ENCODE measurements at regions not wholly inside any gene's neighbourhood (a gene's known extent, or its start where the extent isn't known, plus 50 kb on each side); places are given as distances from the start of the nearest gene placed in this dataset.
"Not testable (repeated sequence)": the region's sequence is repeated elsewhere in the genome, so short reads cannot be mapped to it uniquely, and the experiment has no call there.

- DNase-seq (ENCODE audit: low spot score): no peak
- Mint-ChIP-seq H3K36me3 (ENCODE audit: low read depth) (no peaks in the 10 kb centered on the region), H3K4me3 (no peak overlapping the region), H3K27ac (no peak overlapping the region), H3K27me3 (ENCODE audit: low read depth) (no peaks in the 10 kb centered on the region), H3K9me3 (peaks cover 20% of the 10 kb centered on the region), H3K4me1 (ENCODE audit: low read depth) (no peaks in the 10 kb centered on the region)
Observed at GRCh38 chr7:9031386-9031785, 598.0 kb downstream of the NXPH1 start.

GRCh38 chr7:9036080-9036479 is 602.7 kb downstream of the NXPH1 start:
- H3K36me3 Mint-ChIP-seq (ENCODE audit: low read depth): no peaks in the 10 kb centered on the region
- H3K9me3 Mint-ChIP-seq: peaks cover 3% of the 10 kb centered on the region
- H3K4me1 Mint-ChIP-seq (ENCODE audit: low read depth): no peaks in the 10 kb centered on the region

GRCh38 chr7:9071160-9071762 is 637.9 kb downstream of the NXPH1 start:
- no peak overlapping the region for H3K4me3 Mint-ChIP-seq
- H3K36me3 Mint-ChIP-seq (ENCODE audit: low read depth): no peaks in the 10 kb centered on the region
- no peaks in the 10 kb centered on the region for H3K27me3 Mint-ChIP-seq (ENCODE audit: low read depth)
- peaks cover 20% of the 10 kb centered on the region for H3K9me3 Mint-ChIP-seq
- DNase-seq (ENCODE audit: low spot score): no peak
- no peaks in the 10 kb centered on the region for H3K4me1 Mint-ChIP-seq (ENCODE audit: low read depth)
- no peak overlapping the region for H3K27ac Mint-ChIP-seq

More at GRCh38 chr7:9036080-9036479, 602.7 kb downstream of the NXPH1 start:
- no peak overlapping the region for H3K4me3 Mint-ChIP-seq
- no peak overlapping the region for H3K27ac Mint-ChIP-seq
- no peak for DNase-seq (ENCODE audit: low spot score)
- H3K27me3 Mint-ChIP-seq (ENCODE audit: low read depth): no peaks in the 10 kb centered on the region

- H3K36me3 Mint-ChIP-seq (ENCODE audit: low read depth); H3K4me1 Mint-ChIP-seq (ENCODE audit: low read depth); H3K4me3 Mint-ChIP-seq; DNase-seq (ENCODE audit: low spot score); H3K27me3 Mint-ChIP-seq (ENCODE audit: low read depth); H3K27ac Mint-ChIP-seq: not testable (repeated sequence)
- H3K9me3 Mint-ChIP-seq: peaks cover 18% of the 10 kb centered on the region
Observed at GRCh38 chr7:9075774-9076173, 642.4 kb downstream of the NXPH1 start.

- H3K4me1 Mint-ChIP-seq (ENCODE audit: low read depth): no peaks in the 10 kb centered on the region
- H3K4me3 Mint-ChIP-seq: no peak overlapping the region
- no peak overlapping the region for H3K27ac Mint-ChIP-seq
- peaks cover 15% of the 10 kb centered on the region for H3K9me3 Mint-ChIP-seq
- no peak for DNase-seq (ENCODE audit: low spot score)
- no peaks in the 10 kb centered on the region for H3K27me3 Mint-ChIP-seq (ENCODE audit: low read depth)
- H3K36me3 Mint-ChIP-seq (ENCODE audit: low read depth): no peaks in the 10 kb centered on the region
Observed at GRCh38 chr7:9082203-9082602, 648.8 kb downstream of the NXPH1 start.

GRCh38 chr7:9083837-9084236 is 650.4 kb downstream of the NXPH1 start:
- peaks cover 15% of the 10 kb centered on the region for H3K9me3 Mint-ChIP-seq
- DNase-seq (ENCODE audit: low spot score): no peak
- H3K4me3 Mint-ChIP-seq: no peak overlapping the region
- no peaks in the 10 kb centered on the region for H3K4me1 Mint-ChIP-seq (ENCODE audit: low read depth)
- no peaks in the 10 kb centered on the region for H3K27me3 Mint-ChIP-seq (ENCODE audit: low read depth)
- H3K27ac Mint-ChIP-seq: no peak overlapping the region
- H3K36me3 Mint-ChIP-seq (ENCODE audit: low read depth): no peaks in the 10 kb centered on the region

- H3K36me3 Mint-ChIP-seq (ENCODE audit: low read depth): no peaks in the 10 kb centered on the region
- no peaks in the 10 kb centered on the region for H3K4me1 Mint-ChIP-seq (ENCODE audit: low read depth)
- H3K4me3 Mint-ChIP-seq: no peak overlapping the region
- H3K27me3 Mint-ChIP-seq (ENCODE audit: low read depth): no peaks in the 10 kb centered on the region
- DNase-seq (ENCODE audit: low spot score): no peak
- peaks cover 28% of the 10 kb centered on the region for H3K9me3 Mint-ChIP-seq
- no peak overlapping the region for H3K27ac Mint-ChIP-seq
Observed at GRCh38 chr7:9091282-9091681, 657.9 kb downstream of the NXPH1 start.

GRCh38 chr7:9097565-9098060 is 664.2 kb downstream of the NXPH1 start:
- DNase-seq (ENCODE audit: low spot score): no peak
- no peak overlapping the region for H3K27ac Mint-ChIP-seq
- H3K36me3 Mint-ChIP-seq (ENCODE audit: low read depth): no peaks in the 10 kb centered on the region
- peaks cover 32% of the 10 kb centered on the region for H3K9me3 Mint-ChIP-seq
- no peak overlapping the region for H3K4me3 Mint-ChIP-seq
- no peaks in the 10 kb centered on the region for H3K4me1 Mint-ChIP-seq (ENCODE audit: low read depth)
- no peaks in the 10 kb centered on the region for H3K27me3 Mint-ChIP-seq (ENCODE audit: low read depth)

GRCh38 chr7:9100289-9100688 is 666.9 kb downstream of the NXPH1 start:
- Mint-ChIP-seq H3K4me1 (ENCODE audit: low read depth) (no peaks in the 10 kb centered on the region), H3K9me3 (peaks cover 14% of the 10 kb centered on the region), H3K36me3 (ENCODE audit: low read depth) (no peaks in the 10 kb centered on the region), H3K4me3 (no peak overlapping the region), H3K27ac (no peak overlapping the region), H3K27me3 (ENCODE audit: low read depth) (no peaks in the 10 kb centered on the region)
- DNase-seq (ENCODE audit: low spot score): no peak

- no peak for DNase-seq (ENCODE audit: low spot score)
- Mint-ChIP-seq H3K36me3 (ENCODE audit: low read depth) (no peaks in the 10 kb centered on the region), H3K4me3 (no peak overlapping the region), H3K27me3 (ENCODE audit: low read depth) (no peaks in the 10 kb centered on the region), H3K4me1 (ENCODE audit: low read depth) (no peaks in the 10 kb centered on the region), H3K9me3 (peaks cover 19% of the 10 kb centered on the region), H3K27ac (no peak overlapping the region)
Observed at GRCh38 chr7:9102846-9103245, 669.4 kb downstream of the NXPH1 start.

GRCh38 chr7:9106747-9107146 is 673.3 kb downstream of the NXPH1 start:
- Mint-ChIP-seq H3K36me3 (ENCODE audit: low read depth) (no peaks in the 10 kb centered on the region), H3K4me3 (no peak overlapping the region), H3K27ac (no peak overlapping the region), H3K4me1 (ENCODE audit: low read depth) (no peaks in the 10 kb centered on the region), H3K9me3 (peaks cover 39% of the 10 kb centered on the region), H3K27me3 (ENCODE audit: low read depth) (no peaks in the 10 kb centered on the region)
- DNase-seq (ENCODE audit: low spot score): no peak

- Mint-ChIP-seq H3K4me1 (ENCODE audit: low read depth) (no peaks in the 10 kb centered on the region), H3K4me3 (no peak overlapping the region), H3K36me3 (ENCODE audit: low read depth) (no peaks in the 10 kb centered on the region), H3K27me3 (ENCODE audit: low read depth) (no peaks in the 10 kb centered on the region), H3K27ac (no peak overlapping the region), H3K9me3 (peaks cover 28% of the 10 kb centered on the region)
- no peak for DNase-seq (ENCODE audit: low spot score)
Observed at GRCh38 chr7:9120331-9120730, 686.9 kb downstream of the NXPH1 start.

- Mint-ChIP-seq H3K27me3 (ENCODE audit: low read depth) (no peaks in the 10 kb centered on the region), H3K27ac (no peak overlapping the region), H3K4me1 (ENCODE audit: low read depth) (no peaks in the 10 kb centered on the region), H3K9me3 (peaks cover 27% of the 10 kb centered on the region), H3K4me3 (no peak overlapping the region), H3K36me3 (ENCODE audit: low read depth) (no peaks in the 10 kb centered on the region)
- DNase-seq (ENCODE audit: low spot score): no peak
Observed at GRCh38 chr7:9124320-9124719, 690.9 kb downstream of the NXPH1 start.

GRCh38 chr7:9125246-9125645 is 691.8 kb downstream of the NXPH1 start:
- Mint-ChIP-seq H3K4me3 (no peak overlapping the region), H3K27me3 (ENCODE audit: low read depth) (no peaks in the 10 kb centered on the region), H3K27ac (no peak overlapping the region), H3K4me1 (ENCODE audit: low read depth) (no peaks in the 10 kb centered on the region), H3K36me3 (ENCODE audit: low read depth) (no peaks in the 10 kb centered on the region), H3K9me3 (peaks cover 29% of the 10 kb centered on the region)
- DNase-seq (ENCODE audit: low spot score): no peak

GRCh38 chr7:9127901-9128300 is 694.5 kb downstream of the NXPH1 start:
- Mint-ChIP-seq H3K4me1 (ENCODE audit: low read depth) (no peaks in the 10 kb centered on the region), H3K27ac (no peak overlapping the region), H3K4me3 (no peak overlapping the region), H3K9me3 (peaks cover 33% of the 10 kb centered on the region), H3K27me3 (ENCODE audit: low read depth) (no peaks in the 10 kb centered on the region), H3K36me3 (ENCODE audit: low read depth) (no peaks in the 10 kb centered on the region)
- DNase-seq (ENCODE audit: low spot score): no peak

All from T-helper 2 cell treated with Interferon-gamma antibody and Interleukin-4, amounts not matched to agents 5 μg/mL and 100 μg/mL, for 36 hours (primary cell).